HCT116 (cell line): ENCODE measurements at regions not wholly inside any gene's neighbourhood (a gene's known extent, or its start where the extent isn't known, plus 50 kb on each side); places are given as distances from the start of the nearest gene placed in this dataset.

Source experiments
- ATAC-seq: fragments of 200-7000 bp; cut with Tn5 transposase; 2 replicates; pipeline ENCODE4 v1.9.1; 2020; ENCODE audit warnings: mild to moderate bottlenecking, moderate library complexity
- BruUV-seq: library from RNA; stranded (reverse); fragments of 400-500 nt; replicated peaks from 2 replicates; lab custom pipeline; 2021; lab: Mats Ljungman, UMichigan
- CTCF ChIA-PET: fragments of 300-600 bp; sonication (Branson Sonifier 250); formaldehyde crosslinking; loops from one replicate; lab custom pipeline; 2021; ENCODE audit warnings: antibody characterized with exemption; lab: Charles Lee
- POLR2A ChIA-PET: fragments of 300-600, 350-600 bp; sonication (Branson Sonifier 250); formaldehyde crosslinking; loops from one replicate; lab custom pipeline; 2021; ENCODE audit warnings: antibody characterized with exemption; lab: Charles Lee
- RAD21 ChIA-PET, 2 experiments: fragments of 300-600 bp; sonication (Branson Sonifier 250); formaldehyde crosslinking; loops; one replicate each; lab custom pipeline; 2023; ENCODE audit warnings: low total read pairs in 2 of 2; ENCODE audit not compliant: uncharacterized antibody in 2 of 2, unreplicated experiment in 2 of 2, low non-redundant PET in 1 of 2; lab: Charles Lee
- DNase-seq: peaks from one replicate; pipeline ENCODE4 v3.0.0-alpha.2; 2010; ENCODE audit warnings: low read depth, low spot score
- H2AFZ ChIP-seq: fragments of 200-600 bp; shearing (Covaris generic), sonication (generic); 2 replicates; pipeline ENCODE4 v1.6.1; 2017; ENCODE audit warnings: low read depth, mixed run types, mixed read lengths, antibody characterized with exemption, low read length; ENCODE audit not compliant: poor library complexity, severe bottlenecking
- H3K27ac ChIP-seq: 2 replicates; pipeline ENCODE4 v1.5.1; 2012; ENCODE audit warnings: low read depth, low read length
- H3K27me3 ChIP-seq: fragments of 200-600 bp; sonication (generic); 2 replicates; pipeline ENCODE4 v1.6.1; 2016; ENCODE audit warnings: mixed run types, low read length, mixed read lengths; ENCODE audit not compliant: insufficient read depth
- H3K36me3 ChIP-seq, 2 experiments: fragments of 200-500 bp in 1 of 2; fragments of 200-600 bp in 1 of 2; sonication (Bioruptor generic) in 1 of 2; sonication (generic) in 1 of 2; 2 replicates each; pipeline versions ENCODE4 v1.5.1 to v1.6.1; 2014 to 2016; ENCODE audit warnings: low read length in 2 of 2, inconsistent platforms in 1 of 2, mixed read lengths in 1 of 2, mixed run types in 1 of 2; ENCODE audit not compliant: insufficient read depth in 2 of 2, control insufficient read depth in 1 of 2
- H3K4me1 ChIP-seq, 2 experiments: fragments of 200-600 bp in 1 of 2; sonication (generic) in 1 of 2; 2 replicates each; pipeline versions ENCODE4 v1.5.1 to v1.6.1; 2012 to 2017; ENCODE audit warnings: low read length in 2 of 2, inconsistent platforms in 1 of 2, mild to moderate bottlenecking in 1 of 2, mixed read lengths in 1 of 2, mixed run types in 1 of 2, moderate library complexity in 1 of 2; ENCODE audit not compliant: insufficient read depth in 2 of 2, control insufficient read depth in 1 of 2
- H3K4me2 ChIP-seq: fragments of 200-600 bp; sonication (generic); 2 replicates; pipeline ENCODE4 v1.6.1; 2017; ENCODE audit warnings: mixed run types, low read length, mixed read lengths
- H3K4me3 ChIP-seq, 2 experiments: fragments of 200-600 bp in 1 of 2; sonication (generic) in 1 of 2; replicated peaks in 1 of 2; 2 replicates each; pipeline ENCODE4 v1.5.1; 2011 to 2016; ENCODE audit warnings: low read length in 2 of 2, control low read depth in 1 of 2, low read depth in 1 of 2, mild to moderate bottlenecking in 1 of 2, mixed read lengths in 1 of 2, mixed run types in 1 of 2
- H3K79me2 ChIP-seq: fragments of 200-600 bp; sonication (generic); 2 replicates; pipeline ENCODE4 v1.6.1; 2017; ENCODE audit warnings: mild to moderate bottlenecking, mixed run types, low read length, moderate library complexity, mixed read lengths; ENCODE audit not compliant: insufficient read depth
- H3K9ac ChIP-seq: fragments of 200-600 bp; sonication (generic); 2 replicates; pipeline ENCODE4 v1.6.1; 2016; ENCODE audit warnings: low read length, mixed read lengths
- H3K9me2 ChIP-seq: fragments of 200-600 bp; sonication (generic), shearing (Covaris generic); 2 replicates; pipeline ENCODE4 v1.6.1; 2017; ENCODE audit warnings: mixed run types, mild to moderate bottlenecking, moderate library complexity; ENCODE audit not compliant: insufficient read depth
- H3K9me3 ChIP-seq, 2 experiments: fragments of 200-500 bp in 1 of 2; fragments of 200-600 bp in 1 of 2; sonication (Bioruptor generic) in 1 of 2; sonication (generic) in 1 of 2; 2 replicates each; pipeline ENCODE4 v1.6.1; 2014 to 2017; ENCODE audit warnings: low read length in 2 of 2, mixed read lengths in 2 of 2, inconsistent platforms in 1 of 2, low read depth in 1 of 2, mild to moderate bottlenecking in 1 of 2, mixed run types in 1 of 2, moderate library complexity in 1 of 2; ENCODE audit not compliant: control insufficient read depth in 1 of 2, insufficient read depth in 1 of 2
- H4K20me1 ChIP-seq: fragments of 200-600 bp; sonication (generic), shearing (Covaris generic); 2 replicates; pipeline ENCODE4 v1.6.1; 2017; ENCODE audit warnings: mixed run types, mild to moderate bottlenecking, moderate library complexity; ENCODE audit not compliant: insufficient read depth
- ATF3 ChIP-seq: IDR thresholded peaks from 2 replicates; pipeline ENCODE4 v1.6.1; 2012
- CBX3 ChIP-seq: IDR thresholded peaks from 2 replicates; pipeline ENCODE4 v1.6.1; 2012; ENCODE audit warnings: low read depth
- EZH2 ChIP-seq: fragments of 200-600 bp; sonication (generic); IDR thresholded peaks from 2 replicates; pipeline ENCODE4 v1.6.1; 2017; ENCODE audit warnings: antibody characterized with exemption, mixed run types
- EZH2phosphoT487 ChIP-seq: fragments of 200-600 bp; IDR thresholded peaks from 2 replicates; pipeline ENCODE4 v1.6.1; 2018; ENCODE audit warnings: antibody characterized with exemption, borderline replicate concordance
- SP1 ChIP-seq: IDR thresholded peaks from 2 replicates; pipeline ENCODE4 v1.6.1; 2012; ENCODE audit warnings: low read depth
- TCF7L2 ChIP-seq: IDR thresholded peaks from 2 replicates; pipeline ENCODE4 v1.7.0; 2011; ENCODE audit warnings: borderline replicate concordance, inconsistent platforms; ENCODE audit not compliant: insufficient read depth, insufficient read length; ENCODE audit errors: extremely low read depth
- ZFX ChIP-seq: fragments of 450-650 bp; IDR thresholded peaks from 2 replicates; pipeline ENCODE4 v1.6.1; 2017
- intact Hi-C: fragments of 100-400 bp; cut with micrococcal nuclease; formaldehyde crosslinking; loops from 2 replicates; pipeline ENCODE4 v1.10.0; 2022

DNA sequence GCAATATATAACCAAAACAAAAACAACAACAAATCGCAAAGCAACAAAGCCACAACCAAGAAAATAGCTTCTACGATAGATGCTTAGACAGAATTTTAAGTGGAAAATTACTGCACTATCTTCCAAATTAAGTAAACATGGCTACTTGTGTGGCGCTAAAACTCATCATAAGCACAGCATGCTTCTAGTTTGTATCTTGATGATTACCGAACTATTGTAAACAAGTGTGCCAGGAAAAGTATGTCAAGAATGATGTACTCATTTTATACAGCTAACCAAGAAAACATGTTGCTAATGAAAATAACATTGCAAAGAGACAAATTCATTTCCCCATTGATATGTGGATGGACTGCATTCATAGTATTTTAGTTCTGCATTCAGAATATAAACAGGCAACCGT lies 271.9 kb upstream of the GPC6 start:
- Histone ChIP-seq H4K20me1 (no peaks in the 10 kb centered on the region), H3K4me2 (no peak overlapping the region), H2AFZ (no peak overlapping the region), H3K4me3 (no peak overlapping the region), H3K79me2 (no peaks in the 10 kb centered on the region), H3K9me2 (no peaks in the 10 kb centered on the region), H3K36me3 (no peaks in the 10 kb centered on the region), H3K27me3 (no peaks in the 10 kb centered on the region), H3K9me3 (peaks cover 28 to 43% of the 10 kb centered on the region in 2 experiments; a peak in 2 of 4 replicates), H3K9ac (no peak overlapping the region), H3K4me1 (no peaks in the 10 kb centered on the region), H3K27ac (no peak overlapping the region)
- DNase-seq (no peak), ATAC-seq (no peak)
- TF ChIP-seq TCF7L2 (no peak), EZH2 (no peak), EZH2phosphoT487 (no peak), SP1 (no peak), CBX3 (no peak), ATF3 (no peak)
- ChIA-PET CTCF (no interaction called here), RAD21 (no interaction called here), POLR2A (no interaction called here)
- no TSS peak for BruUV-seq
- intact Hi-C loops, result no loop called here

- no peaks in the 10 kb centered on the region for H4K20me1 ChIP-seq
- ChIA-PET POLR2A (no interaction called here), CTCF (no interaction called here), RAD21 (no interaction called here)
- H3K4me3 ChIP-seq, result no peak overlapping the region
- no peak for ATAC-seq
- no peak for TF ChIP-seq ZFX
- H3K27me3 ChIP-seq, result no peaks in the 10 kb centered on the region
- intact Hi-C loops, result no loop called here
- peaks cover 19 to 32% of the 10 kb centered on the region in 2 experiments; a peak in 2 of 4 replicates for H3K9me3 ChIP-seq
- no peaks in the 10 kb centered on the region for H3K36me3 ChIP-seq
- H3K79me2 ChIP-seq, result no peaks in the 10 kb centered on the region
- BruUV-seq, result no TSS peak
- H3K9me2 ChIP-seq, result no peaks in the 10 kb centered on the region
- no peaks in the 10 kb centered on the region for H3K4me1 ChIP-seq
- no peak overlapping the region for H2AFZ ChIP-seq
- no peak overlapping the region for H3K4me2 ChIP-seq
- H3K9ac ChIP-seq, result no peak overlapping the region
- DNase-seq, result no peak
- no peak overlapping the region for H3K27ac ChIP-seq
Observed at GRCh38 chr13:92959790-92960189, 266.8 kb upstream of the GPC6 start.
